ENCODE measurements at regions not wholly inside any gene's neighbourhood (a gene's known extent, or its start where the extent isn't known, plus 50 kb on each side); places are given as distances from the start of the nearest gene placed in this dataset.
"Not testable (repeated sequence)": the region's sequence is repeated elsewhere in the genome, so short reads cannot be mapped to it uniquely, and the experiment has no call there.

DNA sequence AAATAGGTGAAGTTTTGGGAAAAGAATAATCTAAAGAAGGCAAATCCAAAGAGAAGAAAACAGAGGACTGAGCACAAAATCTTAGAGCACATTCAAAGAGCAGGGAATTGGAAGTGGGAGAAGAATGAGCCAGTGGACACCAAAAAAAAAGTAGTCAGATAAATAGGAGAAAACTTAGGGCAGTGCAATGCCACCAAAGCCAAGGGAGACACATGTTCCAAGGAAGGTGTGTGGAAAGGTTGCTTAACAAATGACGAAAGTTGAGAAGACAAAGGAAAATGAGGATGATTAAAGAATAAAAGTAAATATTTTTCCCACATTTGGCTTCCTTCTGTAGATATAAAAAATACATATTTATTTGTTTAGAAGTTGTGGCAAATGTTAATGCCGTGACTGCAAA, 237.6 kb downstream of the TANC2 start:
- peaks cover 7% of the 10 kb centered on the region for H3K9me3 ChIP-seq (ENCODE audit: control insufficient read depth, low read length)
- H3K4me3 ChIP-seq (ENCODE audit: extremely low read depth, insufficient read depth, low read length, poor library complexity, severe bottlenecking) = no peak overlapping the region
- WGBS, 2 experiments (ENCODE audit: insufficient coverage in 2 of 2) = no CpG with 5 or more reads among the region's 2 CpGs
- H3K36me3 ChIP-seq (ENCODE audit: control insufficient read depth, insufficient read depth, low read length) = peaks cover 8% of the 10 kb centered on the region
- H3K4me1 ChIP-seq (ENCODE audit: control insufficient read depth, insufficient read depth, low read length, poor library complexity, severe bottlenecking) = no peaks in the 10 kb centered on the region
- no peak overlapping the region for H3K27ac ChIP-seq (ENCODE audit: low read depth, low read length, severe bottlenecking)

- Histone ChIP-seq H3K4me3 (ENCODE audit: extremely low read depth, insufficient read depth, low read length, poor library complexity, severe bottlenecking) (no peak overlapping the region), H3K4me1 (ENCODE audit: control insufficient read depth, insufficient read depth, low read length, poor library complexity, severe bottlenecking) (no peaks in the 10 kb centered on the region), H3K27ac (ENCODE audit: low read depth, low read length, severe bottlenecking) (no peak overlapping the region), H3K36me3 (ENCODE audit: control insufficient read depth, insufficient read depth, low read length) (no peaks in the 10 kb centered on the region), H3K9me3 (ENCODE audit: control insufficient read depth, low read length) (no peaks in the 10 kb centered on the region)
- 100% methylated on average over 1 of the region's 1 CpG; no CpG with 5 or more reads in 1 of the 2 experiments for WGBS, 2 experiments (ENCODE audit: insufficient coverage in 2 of 2)
These were observed 224.2 kb downstream of the CYB561 start for GRCh38 chr17:63221939-63222338.

DNA sequence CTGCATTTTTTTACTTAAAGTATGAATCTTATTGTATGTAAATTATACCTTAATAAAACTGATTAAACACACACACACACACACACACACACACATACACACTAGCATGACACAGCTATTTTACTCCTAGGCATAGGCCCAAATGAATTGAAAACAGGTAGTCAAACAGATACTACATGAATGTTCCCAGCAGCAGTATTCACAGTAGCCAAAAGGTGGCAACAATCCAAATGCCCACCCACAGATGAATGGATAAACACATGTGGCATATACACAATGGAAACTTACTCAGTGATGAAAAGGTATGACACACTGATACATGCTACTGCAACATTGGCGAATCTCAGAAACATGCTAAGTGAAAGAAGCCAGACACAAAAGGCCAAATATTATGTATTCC, 223.5 kb downstream of the CYB561 start:
- H3K27ac ChIP-seq (ENCODE audit: low read depth, low read length, severe bottlenecking) = no peak overlapping the region
- no peaks in the 10 kb centered on the region for H3K9me3 ChIP-seq (ENCODE audit: control insufficient read depth, low read length)
- H3K4me3 ChIP-seq (ENCODE audit: extremely low read depth, insufficient read depth, low read length, poor library complexity, severe bottlenecking) = no peak overlapping the region
- H3K4me1 ChIP-seq (ENCODE audit: control insufficient read depth, insufficient read depth, low read length, poor library complexity, severe bottlenecking) = no peaks in the 10 kb centered on the region
- no peaks in the 10 kb centered on the region for H3K36me3 ChIP-seq (ENCODE audit: control insufficient read depth, insufficient read depth, low read length)
- WGBS, 2 experiments (ENCODE audit: insufficient coverage in 2 of 2) = no CpG with 5 or more reads among the region's 1 CpG

GRCh38 chr17:63223212-63223911, 222.7 kb downstream of the CYB561 start:
- no peaks in the 10 kb centered on the region for H3K36me3 ChIP-seq (ENCODE audit: control insufficient read depth, insufficient read depth, low read length)
- no peak overlapping the region for H3K27ac ChIP-seq (ENCODE audit: low read depth, low read length, severe bottlenecking)
- 96 to 100% methylated on average over 2 to 5 of the region's 7 CpGs for WGBS, 2 experiments (ENCODE audit: insufficient coverage in 2 of 2)

DNA sequence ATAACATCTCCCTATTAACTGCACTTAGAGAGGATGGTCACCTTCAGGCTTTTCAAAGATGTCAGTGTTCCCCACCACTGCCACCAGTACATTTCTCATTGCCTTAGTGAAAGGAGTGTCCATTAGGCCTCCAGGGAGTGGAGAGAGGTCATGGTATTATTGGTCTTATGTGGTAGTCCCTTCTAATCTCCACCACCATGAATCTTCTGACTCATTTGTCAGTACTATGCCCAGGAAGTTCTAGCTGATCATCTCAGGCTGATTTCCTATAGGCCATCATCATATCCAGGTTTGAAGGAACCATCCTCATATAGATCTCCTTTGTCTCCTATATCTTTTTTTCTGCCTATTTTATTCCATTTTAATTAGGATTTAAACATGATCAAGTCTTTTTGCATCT, 221.5 kb downstream of the CYB561 start:
- Histone ChIP-seq H3K9me3 (ENCODE audit: control insufficient read depth, low read length) (no peaks in the 10 kb centered on the region), H3K27ac (ENCODE audit: low read depth, low read length, severe bottlenecking) (no peak overlapping the region), H3K4me3 (ENCODE audit: extremely low read depth, insufficient read depth, low read length, poor library complexity, severe bottlenecking) (no peak overlapping the region), H3K4me1 (ENCODE audit: control insufficient read depth, insufficient read depth, low read length, poor library complexity, severe bottlenecking) (no peaks in the 10 kb centered on the region), H3K36me3 (ENCODE audit: control insufficient read depth, insufficient read depth, low read length) (no peaks in the 10 kb centered on the region)

More at GRCh38 chr17:63223212-63223911, 222.7 kb downstream of the CYB561 start:
- no peak overlapping the region for H3K4me3 ChIP-seq (ENCODE audit: extremely low read depth, insufficient read depth, low read length, poor library complexity, severe bottlenecking)
- H3K9me3 ChIP-seq (ENCODE audit: control insufficient read depth, low read length) = no peaks in the 10 kb centered on the region
- H3K4me1 ChIP-seq (ENCODE audit: control insufficient read depth, insufficient read depth, low read length, poor library complexity, severe bottlenecking) = no peaks in the 10 kb centered on the region

DNA sequence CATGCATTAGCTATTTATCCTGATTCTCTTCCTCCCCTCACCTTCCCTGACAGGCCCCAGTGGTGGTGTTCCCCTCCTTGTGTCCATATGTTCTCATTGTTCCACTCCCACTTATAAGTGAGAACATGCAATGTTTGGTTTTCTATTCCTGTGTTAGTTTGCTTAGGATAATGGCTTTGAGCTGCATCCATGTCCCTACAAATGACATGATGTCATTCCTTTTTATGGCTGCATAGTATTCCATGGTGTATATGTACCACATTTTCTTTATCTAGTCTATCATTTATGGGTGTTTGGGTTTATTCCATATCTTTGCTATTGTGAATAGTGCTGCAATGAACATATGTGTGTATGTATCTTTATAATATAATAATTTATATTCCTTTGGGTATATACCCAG, 219.4 kb downstream of the CYB561 start:
- H3K9me3 ChIP-seq (ENCODE audit: control insufficient read depth, low read length); H3K27ac ChIP-seq (ENCODE audit: low read depth, low read length, severe bottlenecking); H3K36me3 ChIP-seq (ENCODE audit: control insufficient read depth, insufficient read depth, low read length); H3K4me3 ChIP-seq (ENCODE audit: extremely low read depth, insufficient read depth, low read length, poor library complexity, severe bottlenecking); H3K4me1 ChIP-seq (ENCODE audit: control insufficient read depth, insufficient read depth, low read length, poor library complexity, severe bottlenecking): not testable (repeated sequence)

GRCh38 chr17:63231015-63231620, 215.0 kb downstream of the CYB561 start:
- not testable (repeated sequence) for H3K4me1 ChIP-seq (ENCODE audit: control insufficient read depth, insufficient read depth, low read length, poor library complexity, severe bottlenecking); H3K9me3 ChIP-seq (ENCODE audit: control insufficient read depth, low read length); H3K4me3 ChIP-seq (ENCODE audit: extremely low read depth, insufficient read depth, low read length, poor library complexity, severe bottlenecking); H3K36me3 ChIP-seq (ENCODE audit: control insufficient read depth, insufficient read depth, low read length); H3K27ac ChIP-seq (ENCODE audit: low read depth, low read length, severe bottlenecking)
- WGBS, 2 experiments (ENCODE audit: insufficient coverage in 2 of 2) = 100% methylated on average over 1 of the region's 2 CpGs

GRCh38 chr17:63232565-63233310, 213.4 kb downstream of the CYB561 start:
- Histone ChIP-seq H3K36me3 (ENCODE audit: control insufficient read depth, insufficient read depth, low read length) (peaks cover 2% of the 10 kb centered on the region), H3K4me3 (ENCODE audit: extremely low read depth, insufficient read depth, low read length, poor library complexity, severe bottlenecking) (no peak overlapping the region), H3K27ac (ENCODE audit: low read depth, low read length, severe bottlenecking) (no peak overlapping the region), H3K4me1 (ENCODE audit: control insufficient read depth, insufficient read depth, low read length, poor library complexity, severe bottlenecking) (no peaks in the 10 kb centered on the region), H3K9me3 (ENCODE audit: control insufficient read depth, low read length) (peaks cover 9% of the 10 kb centered on the region)
- 95 to 98% methylated on average over 14 of the region's 16 CpGs for WGBS, 2 experiments (ENCODE audit: insufficient coverage in 2 of 2)

GRCh38 chr17:63240106-63240505, 206.0 kb downstream of the CYB561 start:
- 100% methylated on average over 1 of the region's 3 CpGs; no CpG with 5 or more reads in 1 of the 2 experiments for WGBS, 2 experiments (ENCODE audit: insufficient coverage in 2 of 2)
- Histone ChIP-seq H3K4me1 (ENCODE audit: control insufficient read depth, insufficient read depth, low read length, poor library complexity, severe bottlenecking) (no peaks in the 10 kb centered on the region), H3K4me3 (ENCODE audit: extremely low read depth, insufficient read depth, low read length, poor library complexity, severe bottlenecking) (no peak overlapping the region), H3K27ac (ENCODE audit: low read depth, low read length, severe bottlenecking) (no peak overlapping the region), H3K36me3 (ENCODE audit: control insufficient read depth, insufficient read depth, low read length) (peaks cover 5% of the 10 kb centered on the region), H3K9me3 (ENCODE audit: control insufficient read depth, low read length) (no peaks in the 10 kb centered on the region)

GRCh38 chr17:63246344-63246743, 199.8 kb downstream of the CYB561 start:
- Histone ChIP-seq H3K36me3 (ENCODE audit: control insufficient read depth, insufficient read depth, low read length) (no peaks in the 10 kb centered on the region), H3K27ac (ENCODE audit: low read depth, low read length, severe bottlenecking) (no peak overlapping the region), H3K4me3 (ENCODE audit: extremely low read depth, insufficient read depth, low read length, poor library complexity, severe bottlenecking) (no peak overlapping the region), H3K9me3 (ENCODE audit: control insufficient read depth, low read length) (no peaks in the 10 kb centered on the region), H3K4me1 (ENCODE audit: control insufficient read depth, insufficient read depth, low read length, poor library complexity, severe bottlenecking) (no peaks in the 10 kb centered on the region)
- WGBS, 2 experiments (ENCODE audit: insufficient coverage in 2 of 2) = no CpG with 5 or more reads among the region's 2 CpGs

DNA sequence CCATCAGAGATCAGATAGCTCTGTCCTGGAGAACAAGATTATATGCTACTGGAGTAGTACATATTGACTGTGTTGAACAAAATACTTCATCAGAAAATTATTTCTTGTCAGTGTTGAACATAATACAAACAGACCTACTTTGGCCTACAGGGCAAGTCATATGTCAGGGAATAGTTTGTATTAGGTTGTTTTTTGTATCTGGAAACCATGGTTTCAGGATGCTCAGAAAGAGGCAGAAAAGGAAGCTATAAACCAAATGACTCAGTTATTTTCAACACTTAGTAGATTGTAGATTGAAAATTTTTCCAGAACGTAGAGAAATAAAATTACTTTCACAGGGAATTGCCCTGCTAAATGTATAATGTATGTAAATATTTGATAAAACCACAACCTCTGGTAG, 198.4 kb downstream of the CYB561 start:
- Histone ChIP-seq H3K27ac (ENCODE audit: low read depth, low read length, severe bottlenecking) (no peak overlapping the region), H3K4me1 (ENCODE audit: control insufficient read depth, insufficient read depth, low read length, poor library complexity, severe bottlenecking) (no peaks in the 10 kb centered on the region), H3K36me3 (ENCODE audit: control insufficient read depth, insufficient read depth, low read length) (no peaks in the 10 kb centered on the region), H3K9me3 (ENCODE audit: control insufficient read depth, low read length) (no peaks in the 10 kb centered on the region), H3K4me3 (ENCODE audit: extremely low read depth, insufficient read depth, low read length, poor library complexity, severe bottlenecking) (no peak overlapping the region)
- WGBS, 2 experiments (ENCODE audit: insufficient coverage in 2 of 2) = no CpG with 5 or more reads among the region's 1 CpG
